ENCODE measurements at regions not wholly inside any gene's neighbourhood (a gene's known extent, or its start where the extent isn't known, plus 50 kb on each side); places are given as distances from the start of the nearest gene placed in this dataset.
"Not testable (repeated sequence)": the region's sequence is repeated elsewhere in the genome, so short reads cannot be mapped to it uniquely, and the experiment has no call there.

GRCh38 chr6:1230689-1231605 lies 81.0 kb upstream of the FOXQ1 start:
- no peak for DNase-seq (ENCODE audit: low spot score)

GRCh38 chr6:1230281-1230680 lies 81.6 kb upstream of the FOXQ1 start:
- DNase-seq (ENCODE audit: low spot score), result no peak

- DNase-seq (ENCODE audit: low spot score), result no peak
Measured at GRCh38 chr6:1229808-1230207, 82.1 kb upstream of the FOXQ1 start.

- DNase-seq (ENCODE audit: low spot score), result no peak
Measured at GRCh38 chr6:1229301-1229700, 82.6 kb upstream of the FOXQ1 start.

GRCh38 chr6:1228754-1229191 lies 83.1 kb upstream of the FOXQ1 start:
- no peak for DNase-seq (ENCODE audit: low spot score)

GRCh38 chr6:1227935-1228753 lies 83.8 kb upstream of the FOXQ1 start:
- DNase-seq (ENCODE audit: low spot score), result no peak

- DNase-seq (ENCODE audit: low spot score), result no peak
Measured at GRCh38 chr6:1227600-1227934, 84.3 kb upstream of the FOXQ1 start.

- no peak for DNase-seq (ENCODE audit: low spot score)
Measured at GRCh38 chr6:1226277-1227099, 85.4 kb upstream of the FOXQ1 start.

- DNase-seq (ENCODE audit: low spot score), result no peak
Measured at GRCh38 chr6:1224514-1224913, 87.4 kb upstream of the FOXQ1 start.

GRCh38 chr6:1222728-1223595 lies 88.9 kb upstream of the FOXQ1 start:
- DNase-seq (ENCODE audit: low spot score), result no peak

GRCh38 chr6:1217396-1217795 lies 94.5 kb upstream of the FOXQ1 start:
- no peak for DNase-seq (ENCODE audit: low spot score)

GRCh38 chr6:1216488-1216974 lies 95.4 kb upstream of the FOXQ1 start:
- DNase-seq (ENCODE audit: low spot score), result no peak

GRCh38 chr6:1215884-1216487 lies 95.9 kb upstream of the FOXQ1 start:
- DNase-seq (ENCODE audit: low spot score), result no peak

- DNase-seq (ENCODE audit: low spot score), result no peak
Measured at GRCh38 chr6:1215023-1215422, 96.9 kb upstream of the FOXQ1 start.

- no peak for DNase-seq (ENCODE audit: low spot score)
Measured at GRCh38 chr6:1212919-1213318, 99.0 kb upstream of the FOXQ1 start.

GRCh38 chr6:1212138-1212537 lies 99.8 kb upstream of the FOXQ1 start:
- DNase-seq (ENCODE audit: low spot score), result not testable (repeated sequence)

- DNase-seq (ENCODE audit: low spot score), result not testable (repeated sequence)
Measured at GRCh38 chr6:1210631-1211030, 101.3 kb upstream of the FOXQ1 start.

GRCh38 chr6:1208876-1209275 lies 103.0 kb upstream of the FOXQ1 start:
- no peak for DNase-seq (ENCODE audit: low spot score)

- no peak for DNase-seq (ENCODE audit: low spot score)
Measured at GRCh38 chr6:1203546-1203945, 108.4 kb upstream of the FOXQ1 start.

- DNase-seq (ENCODE audit: low spot score), result no peak
Measured at GRCh38 chr6:1202201-1202600, 109.7 kb upstream of the FOXQ1 start.

Data from ureter (tissue), 1 donor.